Panc1 (cell line): ENCODE measurements at regions not wholly inside any gene's neighbourhood (a gene's known extent, or its start where the extent isn't known, plus 50 kb on each side); places are given as distances from the start of the nearest gene placed in this dataset.
"Not testable (repeated sequence)": the region's sequence is repeated elsewhere in the genome, so short reads cannot be mapped to it uniquely, and the experiment has no call there.

Experiments used
- CTCF ChIP-seq: fragments of 450-650 bp; IDR thresholded peaks from 2 replicates; pipeline ENCODE4 v1.5.1; 2017; ENCODE audit warnings: mild to moderate bottlenecking
- POLR2AphosphoS5 ChIP-seq: IDR thresholded peaks from 2 replicates; pipeline ENCODE4 v1.6.1; 2012; ENCODE audit warnings: mild to moderate bottlenecking, low read depth, low read length, moderate library complexity

GRCh38 chr15:22577828-22578227 is 119.1 kb downstream of the GOLGA6L22 start:
- not testable (repeated sequence) for TF ChIP-seq POLR2AphosphoS5, CTCF
